HFF-Myc (cell line): ENCODE measurements at regions not wholly inside any gene's neighbourhood (a gene's known extent, or its start where the extent isn't known, plus 50 kb on each side); places are given as distances from the start of the nearest gene placed in this dataset.
"Not testable (repeated sequence)": the region's sequence is repeated elsewhere in the genome, so short reads cannot be mapped to it uniquely, and the experiment has no call there.

Experiments
- DNase-seq: peaks from one replicate; pipeline ENCODE4 v3.0.0-alpha.2; 2011; ENCODE audit warnings: low read depth; ENCODE audit errors: extremely low read depth
- H3K4me3 ChIP-seq: replicated peaks from 2 replicates; pipeline ENCODE4 v1.5.1; 2011; ENCODE audit warnings: low read depth, mild to moderate bottlenecking, control low read depth, low read length
- TF ChIP-seq, protein P1 (sequence below): IDR thresholded peaks from 2 replicates; pipeline ENCODE4 v1.5.1; 2012; ENCODE audit warnings: mild to moderate bottlenecking, low read depth, low read length, control low read depth; ENCODE audit errors: missing control alignments

DNA sequence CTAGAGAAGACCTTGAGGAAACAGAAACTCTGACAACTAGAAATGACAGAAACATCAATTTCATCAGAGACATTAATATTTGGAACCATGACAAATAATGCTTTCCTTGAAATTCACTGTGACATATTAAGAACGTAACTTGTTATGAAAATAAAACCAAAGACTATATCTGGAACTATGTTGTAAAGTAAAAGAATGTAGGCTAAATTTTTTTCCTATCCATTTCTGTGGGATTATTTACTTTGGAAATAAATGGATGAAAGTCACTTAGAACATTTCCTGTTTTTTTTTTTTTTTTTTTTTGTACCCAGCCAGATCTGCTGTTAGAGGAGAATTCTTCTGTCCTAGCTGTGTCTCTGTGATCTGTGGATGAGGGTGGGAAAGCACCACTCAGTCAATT, 255.9 kb downstream of the SPRY1 start:
- TF ChIP-seq, protein P1, sequence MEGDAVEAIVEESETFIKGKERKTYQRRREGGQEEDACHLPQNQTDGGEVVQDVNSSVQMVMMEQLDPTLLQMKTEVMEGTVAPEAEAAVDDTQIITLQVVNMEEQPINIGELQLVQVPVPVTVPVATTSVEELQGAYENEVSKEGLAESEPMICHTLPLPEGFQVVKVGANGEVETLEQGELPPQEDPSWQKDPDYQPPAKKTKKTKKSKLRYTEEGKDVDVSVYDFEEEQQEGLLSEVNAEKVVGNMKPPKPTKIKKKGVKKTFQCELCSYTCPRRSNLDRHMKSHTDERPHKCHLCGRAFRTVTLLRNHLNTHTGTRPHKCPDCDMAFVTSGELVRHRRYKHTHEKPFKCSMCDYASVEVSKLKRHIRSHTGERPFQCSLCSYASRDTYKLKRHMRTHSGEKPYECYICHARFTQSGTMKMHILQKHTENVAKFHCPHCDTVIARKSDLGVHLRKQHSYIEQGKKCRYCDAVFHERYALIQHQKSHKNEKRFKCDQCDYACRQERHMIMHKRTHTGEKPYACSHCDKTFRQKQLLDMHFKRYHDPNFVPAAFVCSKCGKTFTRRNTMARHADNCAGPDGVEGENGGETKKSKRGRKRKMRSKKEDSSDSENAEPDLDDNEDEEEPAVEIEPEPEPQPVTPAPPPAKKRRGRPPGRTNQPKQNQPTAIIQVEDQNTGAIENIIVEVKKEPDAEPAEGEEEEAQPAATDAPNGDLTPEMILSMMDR: no peak
- no peak overlapping the region for H3K4me3 ChIP-seq
- no peak for DNase-seq

DNA sequence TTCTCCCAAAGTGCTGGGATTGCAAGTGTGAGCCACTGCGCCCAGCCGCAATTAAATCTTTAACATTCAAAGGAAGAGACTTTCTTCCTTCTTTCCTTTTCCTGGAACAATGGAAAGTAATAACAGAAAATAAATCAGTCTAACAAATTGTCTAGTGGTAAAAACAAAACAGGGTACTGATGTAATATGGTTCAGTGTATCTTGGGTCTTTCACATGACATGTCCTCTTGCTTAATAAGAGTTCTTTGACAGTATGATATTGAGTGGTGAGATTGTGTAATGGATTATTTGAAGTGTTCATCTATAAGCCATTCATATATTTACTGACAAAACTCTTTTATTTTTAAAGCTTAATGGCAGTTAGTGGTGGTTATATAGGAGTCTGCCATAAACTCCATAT, 256.6 kb downstream of the SPRY1 start:
- no peak for DNase-seq
- TF ChIP-seq, protein P1: no peak
- H3K4me3 ChIP-seq: no peak overlapping the region

DNA sequence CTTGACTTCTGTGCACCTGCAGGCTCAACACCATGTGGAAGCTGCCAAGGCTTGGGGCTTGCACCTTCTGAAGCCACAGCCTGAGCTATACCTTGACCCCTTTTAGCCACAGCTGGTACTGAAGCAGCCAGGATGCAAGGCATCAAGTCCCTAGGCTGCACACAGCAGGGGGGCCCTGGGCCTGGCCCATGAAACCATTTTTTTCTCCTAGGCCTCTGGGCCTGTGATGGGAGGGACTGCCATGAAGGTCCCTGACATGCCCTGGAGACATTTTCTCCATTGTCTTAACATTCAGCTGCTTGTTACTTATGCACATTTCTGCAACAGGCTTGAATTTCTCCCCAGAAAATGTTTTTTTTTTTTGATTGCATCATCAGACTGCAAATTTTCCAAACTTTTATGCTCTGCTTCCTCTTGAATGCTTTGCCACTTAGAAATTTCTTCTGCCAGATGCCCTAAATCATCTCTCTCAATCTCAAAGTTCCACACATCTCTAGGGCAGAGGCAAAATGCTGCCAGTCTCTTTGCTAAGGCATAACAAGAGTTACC, 260.2 kb downstream of the SPRY1 start:
- DNase-seq, H3K4me3 ChIP-seq: not testable (repeated sequence)

DNA sequence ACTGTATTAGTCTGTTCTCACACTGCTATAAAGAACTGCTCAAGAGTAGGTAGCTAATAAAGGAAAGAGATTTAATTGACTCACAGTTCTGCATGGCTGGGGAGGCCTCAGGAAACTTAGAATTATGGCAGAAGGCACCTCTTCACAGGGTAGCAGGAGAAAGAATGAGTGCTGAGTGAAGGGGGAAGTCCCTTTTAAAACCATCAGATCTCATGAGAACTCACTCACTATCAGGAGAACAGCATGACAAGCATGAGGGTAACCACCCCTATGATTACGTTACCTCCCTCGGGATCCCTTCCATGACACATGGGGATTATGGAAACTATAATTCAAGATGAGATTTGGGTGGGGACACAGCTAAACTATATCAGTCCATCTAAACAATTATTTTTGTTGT, 261.0 kb downstream of the SPRY1 start:
- DNase-seq, H3K4me3 ChIP-seq: not testable (repeated sequence)

DNA sequence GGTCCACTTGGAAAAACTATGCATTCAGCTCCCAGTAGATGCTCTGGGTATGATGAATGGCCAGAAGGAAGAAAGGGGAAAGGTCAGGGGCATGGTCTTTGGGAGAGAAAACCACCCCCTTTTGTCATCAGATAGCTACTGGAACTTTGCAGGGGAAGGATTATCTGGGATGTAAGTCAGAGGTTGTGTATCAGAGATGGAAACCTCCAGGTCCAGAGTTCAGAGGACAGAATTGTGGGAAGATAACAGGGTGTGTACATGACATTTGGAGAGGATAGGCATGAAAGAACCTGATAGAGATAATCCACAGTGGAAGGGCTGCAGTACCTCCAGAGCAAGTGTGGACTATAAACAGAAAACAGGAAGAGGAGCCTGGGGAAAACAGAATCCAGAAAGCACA, 262.7 kb downstream of the SPRY1 start:
- H3K4me3 ChIP-seq: no peak overlapping the region
- TF ChIP-seq, protein P1: no peak
- no peak for DNase-seq

DNA sequence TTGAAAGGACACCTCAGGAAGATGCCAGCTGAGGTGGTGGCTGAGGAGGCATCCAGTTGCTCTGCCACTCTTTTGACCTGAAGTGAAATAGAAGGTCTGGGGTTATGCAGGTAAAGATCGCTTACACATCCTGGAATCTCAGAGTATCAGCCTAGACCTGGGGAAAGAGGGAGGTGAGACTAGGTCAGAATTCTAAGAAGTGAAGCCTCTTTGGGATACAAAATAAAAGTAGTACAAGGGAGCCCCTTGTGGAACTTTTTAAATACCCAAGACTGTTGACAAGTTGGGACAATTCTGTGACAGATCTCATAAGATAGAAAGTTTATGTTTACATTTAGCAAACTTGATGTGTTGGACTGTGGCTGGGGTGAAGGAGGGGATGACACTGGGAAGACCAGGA, 263.1 kb downstream of the SPRY1 start:
- no peak for DNase-seq
- TF ChIP-seq, protein P1: peak; percentile 16
- no peak overlapping the region for H3K4me3 ChIP-seq

DNA sequence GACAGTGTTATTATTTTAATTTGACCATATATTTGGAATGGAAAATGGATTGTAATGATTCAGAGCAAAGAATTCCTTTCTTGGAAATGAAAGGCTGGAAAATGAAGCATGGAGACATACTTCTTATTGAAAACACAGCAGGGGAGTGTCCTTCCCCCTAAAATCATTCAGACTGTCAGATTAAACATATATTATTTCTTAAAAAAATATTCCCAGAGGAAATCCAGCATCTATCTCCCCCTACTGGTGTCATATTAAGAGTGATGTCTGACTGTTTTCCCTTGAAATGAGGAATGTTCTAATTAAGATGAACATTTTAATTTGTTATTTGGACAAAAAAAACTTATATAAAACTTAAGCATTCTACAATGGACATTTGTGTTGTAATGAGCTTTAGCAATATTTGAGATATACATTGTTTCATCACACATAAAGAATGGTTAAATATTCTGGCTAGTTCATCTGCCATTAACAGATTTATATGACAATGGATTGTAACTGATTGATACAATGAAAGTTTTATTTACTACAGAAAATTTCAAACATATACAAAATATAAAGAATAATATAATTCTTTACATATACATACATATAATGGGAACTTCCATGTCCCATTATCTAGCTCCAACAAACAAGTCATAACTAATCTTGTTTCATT, 264.6 kb downstream of the SPRY1 start:
- TF ChIP-seq, protein P1: peak; percentile 41
- no peak for DNase-seq
- H3K4me3 ChIP-seq: no peak overlapping the region

DNA sequence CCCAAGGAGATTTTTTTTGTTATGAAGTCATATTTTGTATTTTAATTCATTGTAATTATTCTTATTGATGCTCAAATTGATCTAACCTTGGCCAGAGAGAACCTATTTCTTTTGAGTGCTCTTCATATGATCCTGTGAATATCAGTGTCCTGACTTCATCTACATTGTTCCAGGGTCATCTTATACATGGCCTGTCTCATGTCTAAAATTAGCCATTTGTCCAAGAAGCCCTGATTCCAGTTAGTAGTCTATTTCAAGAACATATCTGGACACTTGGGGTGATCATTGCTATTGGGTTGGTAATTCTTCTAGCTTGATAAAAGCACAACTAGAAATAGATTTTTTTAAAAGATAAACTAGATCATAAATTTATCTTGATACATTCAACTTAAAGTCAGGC, 266.2 kb downstream of the SPRY1 start:
- TF ChIP-seq, protein P1: no peak
- no peak overlapping the region for H3K4me3 ChIP-seq
- DNase-seq: no peak
